Hematopoietic multipotent progenitor cell treated with erythropoietin and hydrocortisone succinate and interleukin-3 and kit ligand, for 4 days (in vitro differentiated cells): ENCODE measurements at regions not wholly inside any gene's neighbourhood (a gene's known extent, or its start where the extent isn't known, plus 50 kb on each side); places are given as distances from the start of the nearest gene placed in this dataset.

Source experiments
- DNase-seq: peaks from one replicate; pipeline ENCODE4 v3.0.0-alpha.2; 2015

- DNase-seq: no peak
These were observed 57.3 kb downstream of the MAF start for GRCh38 chr16:79543219-79543618.

GRCh38 chr16:79542237-79542774 is 58.2 kb downstream of the MAF start:
- no peak for DNase-seq

GRCh38 chr16:79540825-79541595 is 59.5 kb downstream of the MAF start:
- no peak for DNase-seq

GRCh38 chr16:79537584-79537983 is 63.0 kb downstream of the MAF start:
- no peak for DNase-seq

GRCh38 chr16:79536958-79537357 is 63.6 kb downstream of the MAF start:
- no peak for DNase-seq

GRCh38 chr16:79535130-79535529 is 65.4 kb downstream of the MAF start:
- peak; percentile 36 for DNase-seq

- DNase-seq: no peak
These were observed 66.4 kb downstream of the MAF start for GRCh38 chr16:79534143-79534542.

GRCh38 chr16:79533292-79533691 is 67.2 kb downstream of the MAF start:
- no peak for DNase-seq

- no peak for DNase-seq
These were observed 67.8 kb downstream of the MAF start for GRCh38 chr16:79532785-79533184.

- no peak for DNase-seq
These were observed 68.3 kb downstream of the MAF start for GRCh38 chr16:79532273-79532672.

- DNase-seq: no peak
These were observed 72.2 kb downstream of the MAF start for GRCh38 chr16:79528338-79528737.

- no peak for DNase-seq
These were observed 76.6 kb downstream of the MAF start for GRCh38 chr16:79523971-79524370.

GRCh38 chr16:79519448-79519847 is 81.1 kb downstream of the MAF start:
- peak; percentile 89 for DNase-seq

- no peak for DNase-seq
These were observed 83.4 kb downstream of the MAF start for GRCh38 chr16:79517156-79517555.

GRCh38 chr16:79510879-79511278 is 89.7 kb downstream of the MAF start:
- no peak for DNase-seq

GRCh38 chr16:79509906-79510305 is 90.6 kb downstream of the MAF start:
- no peak for DNase-seq

GRCh38 chr16:79509211-79509631 is 91.3 kb downstream of the MAF start:
- DNase-seq: peak; percentile 40

- no peak for DNase-seq
These were observed 92.2 kb downstream of the MAF start for GRCh38 chr16:79508294-79508693.

- DNase-seq: no peak
These were observed 95.2 kb downstream of the MAF start for GRCh38 chr16:79505344-79505743.

GRCh38 chr16:79503511-79503910 is 97.0 kb downstream of the MAF start:
- DNase-seq: no peak

GRCh38 chr16:79501446-79501845 is 99.1 kb downstream of the MAF start:
- DNase-seq: no peak

GRCh38 chr16:79500866-79501265 is 99.7 kb downstream of the MAF start:
- DNase-seq: no peak

- DNase-seq: no peak
These were observed 100.3 kb downstream of the MAF start for GRCh38 chr16:79500286-79500685.

- no peak for DNase-seq
These were observed 101.6 kb downstream of the MAF start for GRCh38 chr16:79498928-79499327.
